ENCODE measurements at regions not wholly inside any gene's neighbourhood (a gene's known extent, or its start where the extent isn't known, plus 50 kb on each side); places are given as distances from the start of the nearest gene placed in this dataset.

DNA sequence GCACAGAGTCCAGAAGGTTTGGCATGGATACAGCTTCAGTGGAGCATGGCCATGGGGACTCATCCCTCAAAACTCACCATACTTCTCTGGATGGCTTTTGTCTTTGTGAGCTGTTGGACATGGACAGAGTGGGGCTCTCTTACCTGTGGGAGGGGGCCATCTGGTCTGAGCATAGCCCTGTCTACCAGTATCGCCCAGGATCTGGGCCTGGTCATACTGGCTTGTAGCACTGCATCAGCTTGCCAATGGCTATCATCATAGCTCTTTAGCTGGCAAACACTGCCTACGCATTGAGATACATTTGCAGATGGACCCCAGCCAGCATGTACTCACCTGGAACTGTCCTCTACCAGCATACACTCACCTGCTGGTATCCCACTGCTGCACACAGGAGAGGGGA is 975.2 kb upstream of the NOVA1 start:
- TF ChIP-seq, protein P1, sequence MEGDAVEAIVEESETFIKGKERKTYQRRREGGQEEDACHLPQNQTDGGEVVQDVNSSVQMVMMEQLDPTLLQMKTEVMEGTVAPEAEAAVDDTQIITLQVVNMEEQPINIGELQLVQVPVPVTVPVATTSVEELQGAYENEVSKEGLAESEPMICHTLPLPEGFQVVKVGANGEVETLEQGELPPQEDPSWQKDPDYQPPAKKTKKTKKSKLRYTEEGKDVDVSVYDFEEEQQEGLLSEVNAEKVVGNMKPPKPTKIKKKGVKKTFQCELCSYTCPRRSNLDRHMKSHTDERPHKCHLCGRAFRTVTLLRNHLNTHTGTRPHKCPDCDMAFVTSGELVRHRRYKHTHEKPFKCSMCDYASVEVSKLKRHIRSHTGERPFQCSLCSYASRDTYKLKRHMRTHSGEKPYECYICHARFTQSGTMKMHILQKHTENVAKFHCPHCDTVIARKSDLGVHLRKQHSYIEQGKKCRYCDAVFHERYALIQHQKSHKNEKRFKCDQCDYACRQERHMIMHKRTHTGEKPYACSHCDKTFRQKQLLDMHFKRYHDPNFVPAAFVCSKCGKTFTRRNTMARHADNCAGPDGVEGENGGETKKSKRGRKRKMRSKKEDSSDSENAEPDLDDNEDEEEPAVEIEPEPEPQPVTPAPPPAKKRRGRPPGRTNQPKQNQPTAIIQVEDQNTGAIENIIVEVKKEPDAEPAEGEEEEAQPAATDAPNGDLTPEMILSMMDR (IDR thresholded peaks at IDR 0.05): no peak
- no peak for TF ChIP-seq POLR2A (IDR thresholded peaks at IDR 0.05)
